ENCODE measurements at regions not wholly inside any gene's neighbourhood (a gene's known extent, or its start where the extent isn't known, plus 50 kb on each side); places are given as distances from the start of the nearest gene placed in this dataset.

DNA sequence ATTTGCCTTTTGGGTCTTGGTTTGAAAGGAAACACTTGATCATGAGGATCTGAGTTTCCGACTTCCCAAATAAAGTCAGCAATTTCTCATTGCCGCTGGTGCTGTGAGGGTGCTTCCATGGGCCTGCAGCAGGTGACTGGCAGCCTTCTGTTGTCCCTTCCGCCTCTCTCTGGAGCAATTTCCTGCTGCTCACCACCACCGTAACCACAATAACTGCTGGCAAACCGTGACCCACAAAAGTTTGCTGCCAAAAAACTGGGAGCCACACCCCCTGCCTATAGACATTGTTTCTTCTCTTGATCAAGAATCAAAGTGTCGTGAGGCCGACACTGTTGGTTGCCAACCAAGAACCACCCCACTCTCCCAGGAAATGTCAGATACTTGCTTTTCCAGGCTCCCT lies 164.0 kb downstream of the NR2F2 start:
- Histone ChIP-seq H3K27me3 (no peaks in the 10 kb centered on the region), H3K9me3 (no peaks in the 10 kb centered on the region), H3K27ac (no peak overlapping the region), H3K4me3 (no peak overlapping the region), H3K4me1 (no peaks in the 10 kb centered on the region), H3K36me3 (no peaks in the 10 kb centered on the region)
- DNase-seq, result no peak
- WGBS, 2 donors, result 55 to 59% methylated on average over 7 of the region's 7 CpGs
- TF ChIP-seq POLR2AphosphoS5 (IDR thresholded peaks at IDR 0.05), result no peak
- TF ChIP-seq CTCF (IDR thresholded peaks at IDR 0.05), result no peak
- no peak for TF ChIP-seq EP300 (IDR thresholded peaks at IDR 0.05)
- no peak for TF ChIP-seq POLR2A (IDR thresholded peaks at IDR 0.05)
- ATAC-seq (ENCODE audit: low FRiP score in 2 of 2), result no peak

DNA sequence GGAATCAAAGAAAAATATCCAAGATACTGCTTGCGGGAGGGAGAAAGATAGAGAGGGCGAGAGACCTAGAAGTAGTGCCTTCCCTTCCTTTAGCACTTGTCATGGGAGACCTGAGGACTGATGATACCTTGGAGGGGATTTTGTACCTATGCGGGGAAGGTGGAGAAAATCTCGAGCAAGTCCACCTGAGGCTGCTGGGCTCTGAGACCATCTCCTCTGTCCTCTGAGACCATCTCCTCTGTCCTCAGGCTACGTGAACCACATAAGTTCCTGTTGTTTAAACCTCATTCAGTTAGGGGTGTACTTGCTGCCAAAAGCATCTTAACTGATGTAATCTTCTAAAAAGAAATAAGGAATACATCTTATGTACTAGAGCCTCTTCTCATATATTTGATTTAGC lies 164.9 kb downstream of the NR2F2 start:
- 81 to 93% methylated on average over 5 of the region's 5 CpGs for WGBS, 2 donors
- Histone ChIP-seq H3K27me3 (no peaks in the 10 kb centered on the region), H3K4me3 (no peak overlapping the region), H3K9me3 (no peaks in the 10 kb centered on the region), H3K36me3 (no peaks in the 10 kb centered on the region), H3K27ac (no peak overlapping the region), H3K4me1 (no peaks in the 10 kb centered on the region)
- DNase-seq, result no peak
- TF ChIP-seq POLR2AphosphoS5 (IDR thresholded peaks at IDR 0.05) (no peak), EP300 (IDR thresholded peaks at IDR 0.05) (no peak), CTCF (IDR thresholded peaks at IDR 0.05) (no peak)
- no peak for ATAC-seq (ENCODE audit: low FRiP score in 2 of 2)

GRCh38 chr15:96497951-96498350 lies 167.5 kb downstream of the NR2F2 start:
- WGBS, 2 donors, result 77 to 79% methylated on average over 7 of the region's 7 CpGs
- DNase-seq (no peak), ATAC-seq (ENCODE audit: low FRiP score in 2 of 2) (no peak)
- Histone ChIP-seq H3K9me3 (no peaks in the 10 kb centered on the region), H3K36me3 (no peaks in the 10 kb centered on the region), H3K27ac (no peak overlapping the region), H3K27me3 (no peaks in the 10 kb centered on the region), H3K4me3 (no peak overlapping the region), H3K4me1 (no peaks in the 10 kb centered on the region)
- TF ChIP-seq EP300 (IDR thresholded peaks at IDR 0.05) (no peak), CTCF (IDR thresholded peaks at IDR 0.05) (no peak), POLR2AphosphoS5 (IDR thresholded peaks at IDR 0.05) (no peak), POLR2A (IDR thresholded peaks at IDR 0.05) (no peak)

DNA sequence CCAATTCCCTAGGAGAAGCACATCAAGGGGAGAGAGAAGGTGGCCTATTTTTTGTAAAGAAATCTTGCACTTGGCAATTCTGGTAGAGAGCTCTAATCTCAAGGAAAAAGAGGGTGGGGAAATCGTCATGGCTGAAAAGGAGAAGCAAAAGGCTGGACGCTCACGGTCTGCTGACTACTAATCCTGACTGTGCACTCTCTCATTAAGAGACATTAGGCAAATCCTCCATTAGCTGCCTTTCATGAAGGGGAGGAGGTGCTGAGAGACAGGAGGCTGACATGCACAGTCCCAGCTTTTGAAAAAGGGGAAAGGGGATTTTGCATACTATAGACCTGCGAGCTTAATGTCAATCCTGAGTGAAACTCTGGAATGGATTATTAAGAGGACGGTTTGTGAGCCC lies 170.0 kb downstream of the NR2F2 start:
- TF ChIP-seq POLR2AphosphoS5 (IDR thresholded peaks at IDR 0.05), result no peak
- no peak for TF ChIP-seq POLR2A (IDR thresholded peaks at IDR 0.05)
- TF ChIP-seq CTCF (IDR thresholded peaks at IDR 0.05), result no peak
- no peak for TF ChIP-seq EP300 (IDR thresholded peaks at IDR 0.05)
- Histone ChIP-seq H3K9me3 (no peaks in the 10 kb centered on the region), H3K4me3 (no peak overlapping the region), H3K4me1 (no peaks in the 10 kb centered on the region), H3K27me3 (no peaks in the 10 kb centered on the region), H3K27ac (no peak overlapping the region), H3K36me3 (no peaks in the 10 kb centered on the region)
- DNase-seq (no peak), ATAC-seq (ENCODE audit: low FRiP score in 2 of 2) (no peak)
- WGBS, 2 donors, result 38 to 74% methylated on average over 5 of the region's 5 CpGs

DNA sequence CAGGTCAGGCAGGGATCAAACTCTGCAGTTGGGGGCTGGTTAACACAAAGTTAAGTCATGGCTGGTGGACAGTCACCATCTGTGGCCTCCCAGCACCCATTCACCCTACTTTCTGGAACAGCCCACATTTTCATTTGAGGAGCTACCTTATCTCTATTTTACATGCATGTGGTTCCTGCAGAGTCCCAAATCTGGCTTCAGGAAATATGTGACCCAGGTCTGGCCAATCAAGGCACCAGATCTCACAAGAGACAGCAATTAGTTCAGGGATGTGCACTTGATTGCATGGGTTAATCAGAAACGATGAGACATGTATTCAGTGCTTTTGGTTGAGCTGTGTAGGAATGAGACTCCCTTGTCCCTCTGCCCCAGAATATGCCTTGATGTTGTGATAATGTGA lies 170.9 kb downstream of the NR2F2 start:
- WGBS, 2 donors, result 84 to 93% methylated on average over 1 of the region's 1 CpG
- no peak overlapping the region for H3K4me3 ChIP-seq
- H3K27ac ChIP-seq, result no peak overlapping the region
- TF ChIP-seq POLR2A (IDR thresholded peaks at IDR 0.05), result no peak
- TF ChIP-seq POLR2AphosphoS5 (IDR thresholded peaks at IDR 0.05), result no peak
- TF ChIP-seq EP300 (IDR thresholded peaks at IDR 0.05), result no peak
- no peak for TF ChIP-seq CTCF (IDR thresholded peaks at IDR 0.05)
- DNase-seq (no peak), ATAC-seq (ENCODE audit: low FRiP score in 2 of 2) (no peak)
- no peaks in the 10 kb centered on the region for H3K4me1 ChIP-seq
- no peaks in the 10 kb centered on the region for H3K36me3 ChIP-seq
- no peaks in the 10 kb centered on the region for H3K27me3 ChIP-seq
- no peaks in the 10 kb centered on the region for H3K9me3 ChIP-seq
